Pancreas (tissue), 10 donors: ENCODE measurements at regions not wholly inside any gene's neighbourhood (a gene's known extent, or its start where the extent isn't known, plus 50 kb on each side); places are given as distances from the start of the nearest gene placed in this dataset.

Source experiments
- ATAC-seq, 4 donors: fragments of 200-7000 bp; cut with Tn5 transposase; one replicate each; pipeline versions ENCODE4 v1.8.0 to v1.9.1; 2020; ENCODE audit warnings: mild to moderate bottlenecking in 4 of 4, moderate library complexity in 4 of 4
- DNase-seq, 6 donors: peaks; one replicate each; pipeline ENCODE4 v3.0.0-alpha.2; 2020
- FAIRE-seq: peaks from 2 replicates; lab custom pipeline; 2012; peaks lifted over from hg19 to GRCh38; lab: Jason Lieb, UNC
- H3K27ac ChIP-seq, 4 donors: fragments of 200-600 bp; sonication (generic); 1 replicate in 3 of 4; 2 replicates in 1 of 4; pipeline versions ENCODE4 v1.5.0 to v1.8.0; 2020
- H3K27me3 ChIP-seq, 4 donors: fragments of 200-600 bp; one replicate each; pipeline ENCODE4 v1.8.0; 2021
- H3K36me3 ChIP-seq, 3 donors: fragments of 200-600 bp; sonication (generic) in 1 of 3; one replicate each; pipeline versions ENCODE4 v1.5.0 to v1.8.0; 2020 to 2021
- H3K4me1 ChIP-seq, 3 donors: fragments of 200-600 bp; one replicate each; pipeline ENCODE4 v1.8.0; 2021
- H3K4me3 ChIP-seq, 4 donors: fragments of 200-600 bp; sonication (generic) in 2 of 4; one replicate each; pipeline versions ENCODE4 v1.5.0 to v1.8.0; 2020 to 2021
- H3K9me3 ChIP-seq, 4 donors: fragments of 200-600 bp; one replicate each; pipeline ENCODE4 v1.8.0; 2021
- CTCF ChIP-seq, 4 donors: fragments of 200-600 bp; sonication (generic) in 3 of 4; IDR thresholded peaks; one replicate each; pipeline versions ENCODE4 v1.5.0 to v1.8.0; 2021; ENCODE audit warnings: antibody characterized with exemption in 4 of 4
- WGBS, 2 donors: extraction: QIAGEN DNeasy Blood & Tissue Kit; methylation state at CpG; one replicate each; pipeline ENCODE4 v1.1.7; 2013; 5-methylcytosine and 5-hydroxymethylcytosine counted together
- intact Hi-C, 3 donors: fragments of 100-400 bp; cut with DNase I; formaldehyde crosslinking; loops; one replicate each; pipeline versions ENCODE4 v1.11.1 to v1.14.2; 2022
- donor health status: healthy with polysubstance abuse.
- donor health status: DM: no; HTN: no; CAD: no; lungs with moderate emphysema.
- donor health status: DM: no; HTN: no; CAD: no.
- donor health status: control.
- donor health status: control.
- donor health status: Bipolar disorder and iron deficiency.
- donor health status: DM: yes; HTN: yes; CAD: no.
- donor health status: DM: no; HTN: no; CAD: no.
- donor health status: DM: no; HTN: no; CAD: no.
- donor health status: DM: yes; HTN: yes; CAD: no.

DNA sequence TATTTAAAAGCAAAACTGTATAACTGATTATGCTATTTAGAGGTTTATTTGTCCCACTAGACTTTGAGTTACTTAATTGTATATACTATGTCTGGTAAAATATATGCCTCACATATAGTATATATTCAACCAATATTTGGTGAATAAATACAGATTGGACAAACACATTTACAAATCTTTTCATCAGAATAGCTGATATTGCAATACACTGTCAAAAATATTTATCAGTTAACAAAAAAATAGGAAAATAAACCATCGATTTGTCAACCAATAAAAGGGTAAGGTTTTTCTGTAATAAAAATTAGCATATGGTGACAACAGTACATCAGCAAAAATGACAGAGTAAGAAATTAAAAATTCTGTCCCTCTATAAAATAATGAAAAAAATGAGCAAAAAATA is 889.9 kb upstream of the INTU start:
- Histone ChIP-seq H3K9me3 (no peaks in the 10 kb centered on the region), H3K27me3 (no peaks in the 10 kb centered on the region), H3K27ac (no peak overlapping the region), H3K4me1 (no peaks in the 10 kb centered on the region), H3K36me3 (no peaks in the 10 kb centered on the region), H3K4me3 (no peak overlapping the region)
- FAIRE-seq (no peak), DNase-seq (no peak), ATAC-seq (no peak)
- intact Hi-C loops, result no loop called here
- 50 to 68% methylated on average over 1 of the region's 1 CpG for WGBS, 2 donors
- TF ChIP-seq CTCF (IDR thresholded peaks at IDR 0.05), result no peak

DNA sequence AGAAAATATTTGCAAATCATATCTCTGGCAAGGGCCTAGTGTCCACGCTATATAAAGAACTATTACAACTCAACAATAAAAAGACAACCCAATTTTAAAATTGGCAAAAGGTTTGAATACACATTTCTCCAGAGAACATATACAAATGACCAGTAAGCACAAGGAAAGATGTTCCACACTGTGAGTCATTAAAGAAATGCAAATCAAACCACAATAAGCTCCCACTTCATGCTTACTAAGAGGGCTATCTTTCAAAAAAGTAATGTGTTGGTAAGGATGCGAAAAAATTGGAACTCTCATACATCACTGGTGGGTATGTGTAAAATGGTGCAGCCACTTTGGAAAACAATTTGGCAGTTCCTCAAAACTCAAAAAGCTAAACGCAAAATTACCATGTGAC is 884.0 kb upstream of the INTU start:
- DNase-seq (no peak), FAIRE-seq (no peak), ATAC-seq (no peak)
- H3K4me3 ChIP-seq, result no peak overlapping the region
- WGBS, 2 donors, result 47 to 63% methylated on average over 3 of the region's 3 CpGs
- H3K9me3 ChIP-seq, result no peaks in the 10 kb centered on the region
- no peaks in the 10 kb centered on the region for H3K27me3 ChIP-seq
- intact Hi-C loops, result no loop called here
- no peak overlapping the region for H3K27ac ChIP-seq
- TF ChIP-seq CTCF (IDR thresholded peaks at IDR 0.05), result no peak
- no peaks in the 10 kb centered on the region for H3K4me1 ChIP-seq
- H3K36me3 ChIP-seq, result no peaks in the 10 kb centered on the region

- Histone ChIP-seq H3K4me3 (no peak overlapping the region), H3K4me1 (no peaks in the 10 kb centered on the region), H3K27ac (no peak overlapping the region), H3K36me3 (no peaks in the 10 kb centered on the region), H3K9me3 (no peaks in the 10 kb centered on the region), H3K27me3 (no peaks in the 10 kb centered on the region)
- ATAC-seq, result no peak
- DNase-seq, result no peak
- TF ChIP-seq CTCF (IDR thresholded peaks at IDR 0.05), result no peak
- FAIRE-seq, result no peak
- intact Hi-C loops, result no loop called here
- 6 to 10% methylated on average over 2 of the region's 2 CpGs for WGBS, 2 donors
Observed at GRCh38 chr4:126750723-126751122, 882.0 kb upstream of the INTU start.

DNA sequence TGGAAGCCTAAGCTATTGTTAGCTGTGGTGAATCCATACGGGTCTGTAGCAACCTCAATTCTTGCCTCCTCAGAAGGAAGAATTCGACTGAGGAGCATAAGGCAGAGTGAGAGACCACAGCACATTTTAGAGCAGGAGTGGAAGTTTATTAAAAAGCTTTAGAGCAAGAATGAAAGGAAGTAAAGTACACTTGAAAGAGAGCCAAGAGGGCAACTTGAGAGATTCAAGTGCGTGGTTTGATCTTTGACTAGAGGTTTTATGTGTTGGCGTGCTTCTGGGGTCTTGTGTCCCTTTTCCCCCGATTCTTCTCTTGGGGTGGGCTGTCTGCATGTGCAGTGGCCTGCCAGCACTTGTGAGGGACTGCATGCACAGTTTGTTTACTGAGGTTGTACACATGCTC is 880.6 kb upstream of the INTU start:
- FAIRE-seq (no peak), ATAC-seq (no peak), DNase-seq (no peak)
- H3K27ac ChIP-seq, result no peak overlapping the region
- no peaks in the 10 kb centered on the region for H3K4me1 ChIP-seq
- no peaks in the 10 kb centered on the region for H3K27me3 ChIP-seq
- no peaks in the 10 kb centered on the region for H3K9me3 ChIP-seq
- no peaks in the 10 kb centered on the region for H3K36me3 ChIP-seq
- WGBS, 2 donors, result 53 to 74% methylated on average over 5 of the region's 5 CpGs
- intact Hi-C loops, result no loop called here
- H3K4me3 ChIP-seq, result no peak overlapping the region
- no peak for TF ChIP-seq CTCF (IDR thresholded peaks at IDR 0.05)

GRCh38 chr4:126752702-126753101 is 880.1 kb upstream of the INTU start:
- 70 to 89% methylated on average over 4 of the region's 4 CpGs for WGBS, 2 donors
- no peaks in the 10 kb centered on the region for H3K9me3 ChIP-seq
- no peak for TF ChIP-seq CTCF (IDR thresholded peaks at IDR 0.05)
- ATAC-seq, result no peak
- no peaks in the 10 kb centered on the region for H3K27me3 ChIP-seq
- H3K4me3 ChIP-seq, result no peak overlapping the region
- no peaks in the 10 kb centered on the region for H3K36me3 ChIP-seq
- FAIRE-seq, result no peak
- DNase-seq, result no peak
- no peak overlapping the region for H3K27ac ChIP-seq
- H3K4me1 ChIP-seq, result no peaks in the 10 kb centered on the region
- intact Hi-C loops, result no loop called here
